GM19468 (cell line): ENCODE measurements at regions not wholly inside any gene's neighbourhood (a gene's known extent, or its start where the extent isn't known, plus 50 kb on each side); places are given as distances from the start of the nearest gene placed in this dataset.
"Not testable (repeated sequence)": the region's sequence is repeated elsewhere in the genome, so short reads cannot be mapped to it uniquely, and the experiment has no call there.

Experiments used
- ATAC-seq: cut with Tn5 transposase; IDR thresholded peaks from one replicate; pipeline ENCODE4 v1.9.1; 2021; ENCODE audit warnings: mild to moderate bottlenecking, moderate library complexity, moderate number of reproducible peaks; ENCODE audit not compliant: unreplicated experiment; ENCODE audit errors: extremely low read depth

DNA sequence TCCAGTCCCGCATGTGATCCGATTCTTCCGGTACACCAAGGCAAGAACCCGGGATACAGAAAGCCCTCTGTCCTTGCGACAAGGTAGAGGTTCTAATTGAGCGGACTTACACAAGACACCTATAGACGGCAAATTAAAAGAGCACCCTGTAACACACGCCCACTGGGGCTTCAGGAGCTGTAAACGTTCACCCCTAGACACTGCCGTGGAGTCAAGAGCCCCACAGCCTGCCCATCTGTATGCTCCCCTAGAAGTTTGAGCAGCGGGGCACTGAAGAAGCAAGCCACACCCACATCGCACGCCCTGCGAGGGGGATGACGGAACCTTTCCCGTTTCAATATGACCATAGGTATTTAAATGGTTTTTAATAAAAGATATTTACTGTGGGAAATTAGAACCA, 696.3 kb upstream of the MMS22L start:
- not testable (repeated sequence) for ATAC-seq

DNA sequence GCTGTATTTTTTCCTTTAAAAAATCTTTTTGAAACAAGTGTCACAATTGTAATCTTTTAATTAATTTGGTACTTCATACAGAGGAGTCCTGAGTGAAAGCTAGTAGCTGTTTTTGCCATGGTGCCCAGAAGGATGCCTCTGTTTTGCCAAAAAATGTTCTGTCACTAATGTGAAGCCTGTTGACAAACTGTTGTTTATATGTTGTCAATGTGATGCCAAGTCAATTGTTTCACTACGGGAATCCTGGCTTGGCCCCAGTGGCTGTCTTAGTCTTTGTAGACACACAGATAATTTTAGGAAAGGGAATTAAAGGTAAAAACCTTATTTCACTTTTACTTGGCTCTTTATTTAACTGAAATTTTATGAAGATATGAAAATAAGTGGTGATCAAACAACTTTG, 706.4 kb upstream of the MMS22L start:
- no peak for ATAC-seq

DNA sequence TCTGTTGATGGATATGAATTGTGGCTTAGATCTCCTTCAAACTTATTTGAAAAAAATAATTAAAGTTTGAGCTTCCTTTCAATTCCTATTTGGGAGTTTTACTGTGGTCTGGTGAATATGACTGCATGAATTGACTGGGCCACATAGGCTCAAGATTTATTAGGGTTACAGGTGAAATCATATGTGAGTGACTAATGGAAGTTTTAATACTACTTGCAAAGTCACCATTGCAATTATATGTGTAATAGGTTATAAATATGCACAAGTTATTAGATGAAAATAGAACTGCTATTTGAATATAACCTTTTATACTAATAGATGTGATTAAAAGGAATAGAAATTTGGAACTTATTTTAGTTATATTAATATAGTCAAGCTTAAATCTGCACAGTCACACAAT, 712.1 kb upstream of the MMS22L start:
- ATAC-seq = no peak

DNA sequence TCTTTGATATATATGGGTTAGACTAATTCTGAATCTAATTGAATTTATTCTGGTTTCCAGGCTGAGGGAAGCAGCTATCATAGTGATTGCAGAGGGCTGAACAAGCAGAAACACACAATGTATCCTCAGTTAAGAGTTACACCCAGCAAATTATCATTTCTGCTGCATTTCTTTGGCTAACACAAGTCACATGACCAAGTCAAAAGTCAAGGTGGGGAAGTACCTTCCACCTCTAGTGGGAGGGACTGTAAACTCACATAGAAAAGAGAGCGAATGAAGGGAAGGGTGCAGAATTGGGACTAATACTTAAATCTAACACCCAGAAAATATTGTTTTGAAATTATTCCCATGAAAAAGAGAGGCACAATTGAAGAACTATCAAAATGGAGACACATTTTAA, 719.7 kb upstream of the MMS22L start:
- ATAC-seq = no peak

GRCh38 chr6:98014442-98015201, 731.6 kb upstream of the MMS22L start:
- no peak for ATAC-seq

DNA sequence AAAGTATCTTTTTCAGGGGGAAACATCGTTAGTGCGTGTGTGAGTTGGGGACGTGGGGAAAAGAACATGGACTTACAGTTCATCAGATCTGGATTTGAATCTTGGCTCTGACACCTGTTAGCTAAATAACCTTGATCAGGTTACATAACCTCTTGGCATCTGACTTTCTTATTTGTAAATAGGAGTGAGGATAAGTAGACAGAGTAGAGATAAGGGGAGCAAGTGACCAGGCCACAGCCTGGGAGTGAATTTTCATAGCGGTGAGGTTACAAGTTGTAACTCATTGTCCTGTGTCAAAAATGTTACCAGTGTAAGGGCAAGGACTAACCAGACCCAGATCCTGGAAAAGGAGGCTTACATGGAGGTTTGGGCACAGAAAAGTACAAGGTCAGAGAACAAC, 733.5 kb upstream of the MMS22L start:
- ATAC-seq = no peak

DNA sequence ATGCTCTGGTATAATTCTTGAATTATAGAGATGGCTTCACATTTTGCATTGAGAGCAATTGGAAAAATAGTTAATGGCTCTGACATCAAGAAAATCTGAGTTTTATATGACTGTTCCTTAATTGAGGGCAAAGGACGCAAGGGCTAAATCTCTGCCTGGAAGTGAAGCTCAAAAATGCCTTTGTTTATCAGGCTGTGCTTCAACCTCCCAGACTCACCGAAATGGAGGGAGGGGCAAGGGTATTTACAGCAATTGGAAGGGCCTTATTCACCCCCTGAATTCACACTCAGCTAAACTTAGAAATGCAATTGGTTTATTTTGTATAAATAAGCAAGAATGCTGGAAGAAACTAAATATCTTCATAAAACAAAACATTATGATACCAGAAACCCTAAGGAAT, 737.2 kb upstream of the MMS22L start:
- no peak for ATAC-seq

GRCh38 chr6:98024359-98024758, 741.3 kb upstream of the MMS22L start:
- ATAC-seq = no peak

DNA sequence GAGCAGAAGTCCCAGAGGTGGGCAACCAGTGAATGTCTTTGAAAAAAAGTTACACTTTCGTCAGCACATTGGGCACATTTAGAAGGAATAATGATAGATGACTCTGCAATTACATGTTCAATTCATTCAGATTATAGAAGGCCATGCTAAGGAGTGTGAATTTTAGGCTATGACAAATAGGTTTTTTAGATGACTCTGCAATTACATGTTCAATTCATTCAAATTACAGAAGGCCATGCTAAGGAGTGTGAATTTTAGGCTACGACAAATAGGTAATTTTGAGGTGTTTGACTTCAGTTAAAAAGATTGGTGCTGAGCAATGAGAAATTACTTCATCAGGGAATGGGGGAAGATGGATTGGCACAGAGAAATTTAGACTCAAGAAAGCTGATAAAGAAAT, 744.9 kb upstream of the MMS22L start:
- no peak for ATAC-seq

GRCh38 chr6:98033617-98034016, 750.6 kb upstream of the MMS22L start:
- no peak for ATAC-seq

DNA sequence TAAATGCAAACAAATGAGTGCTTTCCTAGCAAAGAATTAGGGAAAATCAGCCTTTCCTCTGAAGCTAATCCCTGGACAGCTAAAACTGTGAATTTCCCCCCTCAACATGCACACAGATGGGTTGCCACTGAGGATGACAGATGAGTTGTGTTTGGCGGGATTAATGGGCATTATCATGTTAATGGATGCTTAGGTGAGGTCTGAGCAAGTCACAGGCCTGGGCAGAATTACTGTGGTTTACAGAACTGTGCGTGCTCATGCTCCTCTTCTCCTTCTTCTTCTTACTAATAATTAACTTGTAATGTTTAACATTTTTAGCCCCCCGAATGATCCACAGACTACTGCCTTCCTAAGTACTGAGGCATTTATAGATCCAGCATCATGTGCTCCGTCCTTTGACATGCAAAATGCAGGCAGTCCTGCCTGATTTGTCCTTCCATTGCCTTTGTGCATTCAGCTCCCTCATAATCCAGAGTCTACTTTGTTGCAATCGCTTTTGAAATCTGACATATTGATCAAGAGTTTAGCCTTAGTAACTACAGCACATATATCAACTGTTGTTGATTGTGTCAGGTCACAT, 753.4 kb upstream of the MMS22L start:
- no peak for ATAC-seq

- no peak for ATAC-seq
Measured at GRCh38 chr6:98037571-98037970, 754.6 kb upstream of the MMS22L start.

DNA sequence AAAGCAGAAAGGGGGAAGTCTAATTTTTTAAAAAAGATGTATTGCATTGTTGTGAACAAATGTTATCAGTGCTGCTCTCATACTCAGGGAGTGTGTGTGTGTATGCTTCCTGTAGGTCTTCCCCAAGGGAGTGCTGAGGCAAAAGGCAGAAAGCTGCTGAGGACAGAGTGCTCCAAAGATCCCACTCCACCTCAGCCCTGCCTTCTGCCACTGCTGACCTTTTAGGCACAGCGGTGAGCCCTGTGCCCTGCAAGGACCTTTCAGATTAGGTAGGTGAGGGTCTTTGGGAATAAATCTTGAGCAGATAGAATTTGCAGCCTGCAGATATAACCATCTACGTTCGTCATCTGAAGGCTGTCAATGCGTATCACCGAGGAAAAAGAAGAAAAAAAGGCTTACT, 756.4 kb upstream of the MMS22L start:
- ATAC-seq = no peak

DNA sequence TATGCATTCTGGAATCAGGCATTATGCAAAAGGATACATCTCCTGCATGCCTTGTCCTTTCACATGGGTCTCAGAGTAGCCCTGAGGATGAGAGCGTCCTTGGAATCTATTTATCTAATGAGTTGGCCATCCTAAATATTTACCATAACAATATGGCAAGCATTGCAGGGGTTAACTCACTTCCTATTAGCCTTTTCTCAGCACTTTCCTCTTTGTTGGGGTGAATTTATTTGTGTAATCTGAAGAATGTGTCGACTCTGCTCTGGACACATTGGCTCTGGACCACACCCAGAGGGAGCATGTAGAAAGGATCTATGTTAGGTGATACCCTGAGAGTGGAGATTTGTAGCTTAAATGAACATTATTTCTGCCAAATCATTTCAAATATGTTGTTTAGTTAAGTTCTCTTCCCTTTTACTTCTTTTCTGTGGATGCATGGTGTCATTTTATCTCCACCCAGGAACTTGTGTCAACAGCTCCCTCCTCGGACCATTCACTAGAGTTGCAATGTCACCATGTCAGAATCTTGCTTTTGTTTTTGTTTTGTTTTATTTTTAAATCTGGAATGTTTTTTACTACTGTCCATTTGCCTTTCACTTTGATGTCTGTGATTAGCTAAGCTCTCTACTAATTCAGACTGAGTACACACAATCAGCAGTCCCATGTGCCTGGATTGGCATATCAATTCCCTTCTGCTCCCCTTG, 757.0 kb upstream of the MMS22L start:
- ATAC-seq = no peak

GRCh38 chr6:98041056-98041455, 758.0 kb upstream of the MMS22L start:
- no peak for ATAC-seq

DNA sequence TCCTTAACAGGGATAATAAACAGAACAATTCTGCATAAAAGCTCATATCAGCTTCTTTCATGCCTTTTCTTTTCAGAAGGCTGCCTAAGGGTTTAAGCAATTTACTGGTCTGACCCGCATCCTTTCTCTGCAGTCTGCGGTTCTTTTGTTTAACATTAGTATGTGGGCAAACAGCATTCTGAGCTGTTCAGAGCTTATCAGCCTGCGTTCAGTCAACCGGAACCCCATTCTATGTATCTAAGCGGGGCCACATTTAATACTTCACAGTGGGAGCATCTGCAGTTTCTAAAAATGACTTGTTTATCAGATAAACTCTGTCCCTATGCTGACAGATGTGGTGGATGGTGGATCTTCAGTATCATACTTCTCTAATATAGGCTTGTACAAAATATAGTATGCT, 758.9 kb upstream of the MMS22L start:
- no peak for ATAC-seq

GRCh38 chr6:98044151-98044561, 761.1 kb upstream of the MMS22L start:
- no peak for ATAC-seq

GRCh38 chr6:98044791-98045470, 761.9 kb upstream of the MMS22L start:
- no peak for ATAC-seq

GRCh38 chr6:98047164-98047563, 764.1 kb upstream of the MMS22L start:
- no peak for ATAC-seq

- no peak for ATAC-seq
Measured at GRCh38 chr6:98047871-98048270, 764.9 kb upstream of the MMS22L start.

DNA sequence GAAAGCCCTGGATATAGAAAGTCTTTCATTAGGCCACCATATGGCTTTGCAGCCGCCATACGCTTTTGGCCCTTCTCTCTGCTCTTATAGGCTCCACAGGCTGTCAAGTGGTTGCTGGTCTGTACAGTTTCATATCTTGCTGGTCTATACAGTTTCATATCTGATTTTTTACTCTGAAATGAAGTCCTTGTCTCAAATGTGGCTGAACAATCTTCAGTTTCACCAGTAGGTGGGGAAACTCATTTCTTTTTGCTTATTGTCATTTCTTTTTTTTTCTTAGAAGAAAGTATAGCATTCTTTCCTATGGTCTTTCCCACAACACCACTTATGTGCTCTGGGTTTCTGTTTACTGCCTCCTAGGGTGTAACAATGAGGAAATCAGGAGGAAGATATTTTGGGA, 771.4 kb upstream of the MMS22L start:
- no peak for ATAC-seq
